Fibroblast of lung (primary cell): ENCODE measurements at regions not wholly inside any gene's neighbourhood (a gene's known extent, or its start where the extent isn't known, plus 50 kb on each side); places are given as distances from the start of the nearest gene placed in this dataset.
"Not testable (repeated sequence)": the region's sequence is repeated elsewhere in the genome, so short reads cannot be mapped to it uniquely, and the experiment has no call there.

ENCODE experiments used
- EZH2 ChIP-seq: IDR thresholded peaks from 2 replicates; pipeline ENCODE4 v1.5.1; 2012; ENCODE audit warnings: low read length, control low read depth, mild to moderate bottlenecking; ENCODE audit errors: missing control alignments
- TF ChIP-seq, protein P1 (sequence below), 2 donors: IDR thresholded peaks in 1 of 2; conservative IDR thresholded peaks in 1 of 2; 1 replicate in 1 of 2; 2 replicates in 1 of 2; pipeline ENCODE4 v1.5.1; 2011 to 2012; ENCODE audit warnings: low read length in 2 of 2, control low read depth in 1 of 2, inconsistent platforms in 1 of 2, low read depth in 1 of 2, mild to moderate bottlenecking in 1 of 2

DNA sequence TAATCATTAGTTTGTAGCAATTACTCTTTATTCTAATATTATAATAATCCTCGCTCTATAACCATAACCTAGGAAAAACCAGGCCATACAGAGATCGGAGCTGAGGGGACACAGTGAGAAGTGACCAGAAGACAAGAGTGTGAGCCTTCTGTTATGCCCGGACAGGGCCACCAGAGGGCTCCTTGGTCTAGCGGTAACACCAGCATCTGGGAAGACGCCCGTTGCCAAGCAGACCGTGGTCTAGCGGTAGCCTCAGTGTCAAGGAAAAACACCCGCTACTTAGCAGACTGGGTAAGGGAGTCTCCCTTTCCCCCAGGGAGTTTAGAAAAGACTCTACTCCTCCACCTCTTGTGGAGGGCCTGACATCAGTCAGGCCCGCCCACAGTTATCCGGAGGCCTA lies 235.9 kb upstream of the ACO1 start:
- TF ChIP-seq, protein P1, sequence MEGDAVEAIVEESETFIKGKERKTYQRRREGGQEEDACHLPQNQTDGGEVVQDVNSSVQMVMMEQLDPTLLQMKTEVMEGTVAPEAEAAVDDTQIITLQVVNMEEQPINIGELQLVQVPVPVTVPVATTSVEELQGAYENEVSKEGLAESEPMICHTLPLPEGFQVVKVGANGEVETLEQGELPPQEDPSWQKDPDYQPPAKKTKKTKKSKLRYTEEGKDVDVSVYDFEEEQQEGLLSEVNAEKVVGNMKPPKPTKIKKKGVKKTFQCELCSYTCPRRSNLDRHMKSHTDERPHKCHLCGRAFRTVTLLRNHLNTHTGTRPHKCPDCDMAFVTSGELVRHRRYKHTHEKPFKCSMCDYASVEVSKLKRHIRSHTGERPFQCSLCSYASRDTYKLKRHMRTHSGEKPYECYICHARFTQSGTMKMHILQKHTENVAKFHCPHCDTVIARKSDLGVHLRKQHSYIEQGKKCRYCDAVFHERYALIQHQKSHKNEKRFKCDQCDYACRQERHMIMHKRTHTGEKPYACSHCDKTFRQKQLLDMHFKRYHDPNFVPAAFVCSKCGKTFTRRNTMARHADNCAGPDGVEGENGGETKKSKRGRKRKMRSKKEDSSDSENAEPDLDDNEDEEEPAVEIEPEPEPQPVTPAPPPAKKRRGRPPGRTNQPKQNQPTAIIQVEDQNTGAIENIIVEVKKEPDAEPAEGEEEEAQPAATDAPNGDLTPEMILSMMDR (conservative IDR thresholded peaks at IDR 0.05 in 1 of 2, IDR thresholded peaks at IDR 0.05 in 1 of 2; ENCODE audit: low read depth in 1 of 2, low read length in 2 of 2) = not testable (repeated sequence)
- not testable (repeated sequence) for TF ChIP-seq EZH2
